A549 (cell line): ENCODE measurements at regions not wholly inside any gene's neighbourhood (a gene's known extent, or its start where the extent isn't known, plus 50 kb on each side); places are given as distances from the start of the nearest gene placed in this dataset.
"Not testable (repeated sequence)": the region's sequence is repeated elsewhere in the genome, so short reads cannot be mapped to it uniquely, and the experiment has no call there.

Experiments
- ATAC-seq, 2 experiments: fragments of 200-7000 bp in 1 of 2; fragments of >200 bp in 1 of 2; cut with Nextera tagmentation in 1 of 2; cut with Tn5 transposase in 1 of 2; 3 replicates each; pipeline versions ENCODE4 v1.8.0 to v1.9.1; 2018 to 2020; ENCODE audit warnings: mild to moderate bottlenecking in 1 of 2, moderate library complexity in 1 of 2
- CTCF ChIA-PET: fragments of 300-600 bp; sonication (Branson Sonifier 250); formaldehyde crosslinking; extraction: SDS; loops from one replicate; lab custom pipeline; 2021; ENCODE audit warnings: antibody characterized with exemption, inconsistent platforms; lab: Yijun Ruan, JAX
- POLR2A ChIA-PET: fragments of 350-600 bp; formaldehyde crosslinking; extraction: SDS; loops from one replicate; lab custom pipeline; 2021; ENCODE audit warnings: antibody characterized with exemption, inconsistent platforms; lab: Yijun Ruan, JAX
- DNase-seq, 2 experiments: peaks; one replicate each; pipeline versions ENCODE4 v3.0.0 to v3.0.0-alpha.2; 2011 to 2016; ENCODE audit warnings: low read depth in 1 of 2, low spot score in 1 of 2
- FAIRE-seq: peaks from 2 replicates; lab custom pipeline; 2011; peaks lifted over from hg19 to GRCh38; lab: Jason Lieb, UNC
- H3K27ac ChIP-seq, 2 experiments: fragments of >200 bp; sonication (Bioruptor Twin); formaldehyde crosslinking; 3 replicates each; pipeline ENCODE4 v1.5.1; 2016 to 2017
- H3K4me1 ChIP-seq: fragments of >200 bp; sonication (Bioruptor Twin); formaldehyde crosslinking; 3 replicates; pipeline ENCODE4 v1.6.1; 2016
- H3K4me2 ChIP-seq: fragments of >200 bp; sonication (Bioruptor Twin); formaldehyde crosslinking; 3 replicates; pipeline ENCODE4 v1.6.1; 2016
- H3K4me3 ChIP-seq: fragments of >200 bp; sonication (Bioruptor Twin); formaldehyde crosslinking; 3 replicates; pipeline ENCODE4 v1.5.1; 2016
- H3K9me3 ChIP-seq: fragments of >200 bp; sonication (Bioruptor Twin); formaldehyde crosslinking; 3 replicates; pipeline ENCODE4 v1.6.1; 2016
- ATOH8 ChIP-seq: fragments of 250-450 bp; sonication (Bioruptor Pico); IDR thresholded peaks from 2 replicates; pipeline ENCODE4 v1.5.0; 2020; ENCODE audit warnings: low read depth, mild to moderate bottlenecking, moderate library complexity
- CBX8 ChIP-seq: fragments of 200-600 bp; sonication (generic); IDR thresholded peaks from 2 replicates; pipeline ENCODE4 v1.6.1; 2016
- EHF ChIP-seq: fragments of 250-450 bp; sonication (Bioruptor Pico); IDR thresholded peaks from 2 replicates; pipeline ENCODE4 v1.5.0; 2020; ENCODE audit warnings: mild to moderate bottlenecking
- EP300 ChIP-seq, 2 experiments: fragments of >200 bp; sonication (Bioruptor Twin); formaldehyde crosslinking; IDR thresholded peaks; 2 replicates in 1 of 2; 3 replicates in 1 of 2; pipeline ENCODE4 v1.6.1; 2016 to 2017
- ESRRA ChIP-seq: fragments of 150-350 bp; IDR thresholded peaks from 2 replicates; pipeline ENCODE4 v1.6.1; 2014; ENCODE audit warnings: mild to moderate bottlenecking, low read length, borderline replicate concordance
- FOSL2 ChIP-seq, 2 experiments: fragments of 450-650 bp in 1 of 2; fragments of >200 bp in 1 of 2; sonication (Bioruptor Twin) in 1 of 2; formaldehyde crosslinking; IDR thresholded peaks; 2 replicates each; pipeline versions ENCODE4 v1.5.0 to v1.6.1; 2016 to 2020; ENCODE audit warnings: mild to moderate bottlenecking in 1 of 2, moderate library complexity in 1 of 2
- FOXS1 ChIP-seq: fragments of 250-450 bp; sonication (Bioruptor Pico); IDR thresholded peaks from 2 replicates; pipeline ENCODE4 v1.5.0; 2020; ENCODE audit warnings: mild to moderate bottlenecking, moderate library complexity
- HMGXB4 ChIP-seq: fragments of 250-450 bp; sonication (Bioruptor Pico); IDR thresholded peaks from 2 replicates; pipeline ENCODE4 v1.5.0; 2021; ENCODE audit warnings: mild to moderate bottlenecking, moderate library complexity, borderline replicate concordance
- KDM5A ChIP-seq: fragments of 200-600 bp; sonication (generic); IDR thresholded peaks from 2 replicates; pipeline ENCODE4 v1.6.1; 2016; ENCODE audit warnings: antibody characterized with exemption, mild to moderate bottlenecking
- MAZ ChIP-seq: fragments of 150-350 bp; IDR thresholded peaks from 2 replicates; pipeline ENCODE4 v1.6.1; 2014; ENCODE audit warnings: antibody characterized with exemption, low read depth, low read length, borderline replicate concordance
- NPAS2 ChIP-seq: fragments of 250-450 bp; sonication (Bioruptor Pico); IDR thresholded peaks from 2 replicates; pipeline ENCODE4 v1.8.0; 2022; ENCODE audit warnings: mild to moderate bottlenecking, moderate library complexity, borderline replicate concordance
- POLR2A ChIP-seq: IDR thresholded peaks from 2 replicates; pipeline ENCODE4 v1.6.1; 2012; ENCODE audit warnings: mild to moderate bottlenecking, low read length
- POLR2AphosphoS2 ChIP-seq: conservative IDR thresholded peaks from 2 replicates; pipeline ENCODE4 v1.6.1; 2012; ENCODE audit warnings: low read length, improper control_type of control experiment, inconsistent platforms
- SMC3 ChIP-seq: fragments of >200 bp; sonication (Bioruptor Twin); formaldehyde crosslinking; IDR thresholded peaks from 3 replicates; pipeline ENCODE4 v1.6.1; 2018; ENCODE audit warnings: inconsistent platforms
- WGBS: methylation state at CpG from one replicate; pipeline ENCODE4 v1.1.6; 2017; ENCODE audit errors: missing lambda C conversion rate; 5-methylcytosine and 5-hydroxymethylcytosine counted together
- TF ChIP-seq, protein P1 (sequence below): IDR thresholded peaks from 2 replicates; pipeline ENCODE4 v1.6.1; 2012

- no peak overlapping the region for H3K4me3 ChIP-seq
Observed at GRCh38 chrX:135652602-135653001, 60.8 kb upstream of the CT45A1 start.

GRCh38 chrX:135657952-135658654, 55.3 kb upstream of the CT45A1 start:
- H3K27ac ChIP-seq, DNase-seq, H3K4me1 ChIP-seq, H3K4me2 ChIP-seq, POLR2A ChIA-PET, H3K9me3 ChIP-seq, CTCF ChIA-PET, ATAC-seq, H3K4me3 ChIP-seq: not testable (repeated sequence)
- peak; percentile 99 for FAIRE-seq
- WGBS = 23% methylated on average over 4 of the region's 7 CpGs

More at GRCh38 chrX:135652602-135653001, 60.8 kb upstream of the CT45A1 start:
- Histone ChIP-seq H3K4me2 (no peak overlapping the region), H3K9me3 (no peaks in the 10 kb centered on the region), H3K4me1 (no peaks in the 10 kb centered on the region)
- CTCF ChIA-PET = no interaction called here
- no peak for TF ChIP-seq KDM5A
- no peak for TF ChIP-seq ESRRA
- TF ChIP-seq EP300 (IDR thresholded peaks at IDR 0.05) = no peak
- TF ChIP-seq EHF (CRISPR knock-in tag) = no peak
- TF ChIP-seq FOSL2 (IDR thresholded peaks at IDR 0.05) = no peak
- TF ChIP-seq FOSL2 (CRISPR knock-in tag; IDR thresholded peaks at IDR 0.05) = no peak
- TF ChIP-seq ATOH8 (CRISPR knock-in tag) = no peak
- TF ChIP-seq MAZ = no peak
- no peak for TF ChIP-seq POLR2A
- no peak for TF ChIP-seq NPAS2 (CRISPR knock-in tag)
- no peak for TF ChIP-seq HMGXB4 (CRISPR knock-in tag)
- no peak for TF ChIP-seq CBX8
- TF ChIP-seq, protein P1, sequence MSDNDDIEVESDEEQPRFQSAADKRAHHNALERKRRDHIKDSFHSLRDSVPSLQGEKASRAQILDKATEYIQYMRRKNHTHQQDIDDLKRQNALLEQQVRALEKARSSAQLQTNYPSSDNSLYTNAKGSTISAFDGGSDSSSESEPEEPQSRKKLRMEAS = no peak
- no peak for TF ChIP-seq FOXS1 (CRISPR knock-in tag)
- no peak for TF ChIP-seq POLR2AphosphoS2
- TF ChIP-seq SMC3 = no peak
- TF ChIP-seq, all 56 proteins: peak for 0
- no peak for ATAC-seq
- no peak for DNase-seq
- POLR2A ChIA-PET = no interaction called here
- no peak overlapping the region for H3K27ac ChIP-seq
- WGBS = 10% methylated on average over 2 of the region's 2 CpGs
- no peak for FAIRE-seq
